ENCODE measurements at regions not wholly inside any gene's neighbourhood (a gene's known extent, or its start where the extent isn't known, plus 50 kb on each side); places are given as distances from the start of the nearest gene placed in this dataset.

DNA sequence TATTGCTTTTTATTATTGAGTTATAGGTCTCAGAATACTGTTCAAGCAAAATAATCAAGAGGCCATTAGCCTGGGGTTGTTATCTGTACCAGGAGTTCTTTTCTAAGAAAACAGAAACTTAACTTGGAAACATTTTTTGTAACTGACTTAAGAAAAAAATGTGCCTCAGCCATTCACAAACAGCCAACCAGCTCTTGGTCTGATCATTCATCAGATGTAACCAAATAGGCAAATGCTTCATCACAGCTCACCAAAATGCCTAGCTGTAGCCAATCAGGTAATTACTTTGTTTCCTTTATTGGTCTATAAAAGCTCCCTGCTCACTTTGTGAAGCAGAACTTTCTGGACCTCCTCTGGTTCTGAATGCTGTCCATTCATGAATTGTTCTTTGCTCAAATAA is 387.7 kb downstream of the FAT4 start (continued):
- TF ChIP-seq ZNF552 (CRISPR knock-in tag; IDR thresholded peaks at IDR 0.05; ENCODE audit: borderline replicate concordance) (no peak), CHD4 (IDR thresholded peaks at IDR 0.05; ENCODE audit: borderline replicate concordance, low read length) (no peak), HOXA5 (CRISPR knock-in tag; IDR thresholded peaks at IDR 0.05) (no peak), BRCA1 (CRISPR knock-in tag; IDR thresholded peaks at IDR 0.05) (no peak), PCBP2 (optimal IDR thresholded peaks at IDR 0.05; ENCODE audit: low read depth, low read length, poor library complexity, severe bottlenecking) (no peak), HNF4A (CRISPR knock-in tag; IDR thresholded peaks at IDR 0.05) (no peak)

DNA sequence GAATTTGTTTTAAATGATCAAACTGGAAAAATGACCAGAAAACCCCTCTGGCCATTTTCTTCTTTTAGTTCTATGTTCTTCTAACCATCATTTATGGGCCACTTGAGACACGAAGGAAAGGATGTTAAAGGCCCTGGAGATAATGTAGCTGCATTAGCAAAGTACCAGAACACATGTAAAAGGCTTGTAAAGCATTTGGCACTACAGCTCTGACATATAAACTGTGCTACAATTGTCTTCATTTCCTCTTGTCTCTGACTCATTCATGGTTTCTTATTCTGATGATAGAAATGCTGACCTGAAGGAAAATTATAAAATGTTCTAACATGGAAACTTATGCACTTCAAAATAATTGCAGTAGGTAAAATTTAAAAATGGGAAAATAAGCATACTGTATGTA is 388.7 kb downstream of the FAT4 start:
- TF ChIP-seq FOSL1 (CRISPR knock-in tag; IDR thresholded peaks at IDR 0.05; ENCODE audit: borderline replicate concordance), result no peak
- TF ChIP-seq HMG20B (CRISPR knock-in tag; conservative IDR thresholded peaks at IDR 0.05), result no peak
- no peak for TF ChIP-seq TBX2 (CRISPR knock-in tag; IDR thresholded peaks at IDR 0.05; ENCODE audit: borderline replicate concordance)
- TF ChIP-seq, protein P1, sequence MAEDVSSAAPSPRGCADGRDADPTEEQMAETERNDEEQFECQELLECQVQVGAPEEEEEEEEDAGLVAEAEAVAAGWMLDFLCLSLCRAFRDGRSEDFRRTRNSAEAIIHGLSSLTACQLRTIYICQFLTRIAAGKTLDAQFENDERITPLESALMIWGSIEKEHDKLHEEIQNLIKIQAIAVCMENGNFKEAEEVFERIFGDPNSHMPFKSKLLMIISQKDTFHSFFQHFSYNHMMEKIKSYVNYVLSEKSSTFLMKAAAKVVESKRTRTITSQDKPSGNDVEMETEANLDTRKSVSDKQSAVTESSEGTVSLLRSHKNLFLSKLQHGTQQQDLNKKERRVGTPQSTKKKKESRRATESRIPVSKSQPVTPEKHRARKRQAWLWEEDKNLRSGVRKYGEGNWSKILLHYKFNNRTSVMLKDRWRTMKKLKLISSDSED (CRISPR knock-in tag; IDR thresholded peaks at IDR 0.05), result no peak
- TF ChIP-seq NR2F6 (IDR thresholded peaks at IDR 0.05), result no peak
- no peak for TF ChIP-seq NR2F6 (CRISPR knock-in tag; IDR thresholded peaks at IDR 0.05)
- TF ChIP-seq, protein P2, sequence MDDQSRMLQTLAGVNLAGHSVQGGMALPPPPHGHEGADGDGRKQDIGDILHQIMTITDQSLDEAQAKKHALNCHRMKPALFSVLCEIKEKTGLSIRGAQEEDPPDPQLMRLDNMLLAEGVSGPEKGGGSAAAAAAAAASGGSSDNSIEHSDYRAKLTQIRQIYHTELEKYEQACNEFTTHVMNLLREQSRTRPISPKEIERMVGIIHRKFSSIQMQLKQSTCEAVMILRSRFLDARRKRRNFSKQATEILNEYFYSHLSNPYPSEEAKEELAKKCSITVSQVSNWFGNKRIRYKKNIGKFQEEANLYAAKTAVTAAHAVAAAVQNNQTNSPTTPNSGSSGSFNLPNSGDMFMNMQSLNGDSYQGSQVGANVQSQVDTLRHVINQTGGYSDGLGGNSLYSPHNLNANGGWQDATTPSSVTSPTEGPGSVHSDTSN (CRISPR knock-in tag; IDR thresholded peaks at IDR 0.05; ENCODE audit: borderline replicate concordance), result no peak
- TF ChIP-seq, protein P3, sequence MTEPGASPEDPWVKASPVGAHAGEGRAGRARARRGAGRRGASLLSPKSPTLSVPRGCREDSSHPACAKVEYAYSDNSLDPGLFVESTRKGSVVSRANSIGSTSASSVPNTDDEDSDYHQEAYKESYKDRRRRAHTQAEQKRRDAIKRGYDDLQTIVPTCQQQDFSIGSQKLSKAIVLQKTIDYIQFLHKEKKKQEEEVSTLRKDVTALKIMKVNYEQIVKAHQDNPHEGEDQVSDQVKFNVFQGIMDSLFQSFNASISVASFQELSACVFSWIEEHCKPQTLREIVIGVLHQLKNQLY (CRISPR knock-in tag; IDR thresholded peaks at IDR 0.05), result no peak
- TF ChIP-seq, protein P4, sequence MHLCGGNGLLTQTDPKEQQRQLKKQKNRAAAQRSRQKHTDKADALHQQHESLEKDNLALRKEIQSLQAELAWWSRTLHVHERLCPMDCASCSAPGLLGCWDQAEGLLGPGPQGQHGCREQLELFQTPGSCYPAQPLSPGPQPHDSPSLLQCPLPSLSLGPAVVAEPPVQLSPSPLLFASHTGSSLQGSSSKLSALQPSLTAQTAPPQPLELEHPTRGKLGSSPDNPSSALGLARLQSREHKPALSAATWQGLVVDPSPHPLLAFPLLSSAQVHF (CRISPR knock-in tag; IDR thresholded peaks at IDR 0.05), result no peak
- no peak for TF ChIP-seq KDM1A (CRISPR knock-in tag; IDR thresholded peaks at IDR 0.05)
- TF ChIP-seq GFI1 (CRISPR knock-in tag; IDR thresholded peaks at IDR 0.05; ENCODE audit: borderline replicate concordance), result no peak
- TF ChIP-seq ZNF749 (CRISPR knock-in tag; IDR thresholded peaks at IDR 0.05; ENCODE audit: borderline replicate concordance), result no peak
- TF ChIP-seq, protein P5, sequence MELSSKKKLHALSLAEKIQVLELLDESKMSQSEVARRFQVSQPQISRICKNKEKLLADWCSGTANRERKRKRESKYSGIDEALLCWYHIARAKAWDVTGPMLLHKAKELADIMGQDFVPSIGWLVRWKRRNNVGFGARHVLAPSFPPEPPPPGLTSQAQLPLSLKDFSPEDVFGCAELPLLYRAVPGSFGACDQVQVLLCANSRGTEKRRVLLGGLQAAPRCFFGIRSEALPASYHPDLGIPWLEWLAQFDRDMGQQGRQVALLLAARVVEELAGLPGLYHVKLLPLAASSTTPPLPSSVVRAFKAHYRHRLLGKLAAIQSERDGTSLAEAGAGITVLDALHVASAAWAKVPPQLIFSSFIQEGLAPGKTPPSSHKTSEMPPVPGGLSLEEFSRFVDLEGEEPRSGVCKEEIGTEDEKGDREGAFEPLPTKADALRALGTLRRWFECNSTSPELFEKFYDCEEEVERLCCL (CRISPR knock-in tag; IDR thresholded peaks at IDR 0.05; ENCODE audit: borderline replicate concordance), result no peak
- no peak for DNase-seq (ENCODE audit: low spot score)
- Histone ChIP-seq H3K27me3 (ENCODE audit: control insufficient read depth in 1 of 2, insufficient read depth in 2 of 2, low read length in 2 of 2) (no peaks in the 10 kb centered on the region), H2AFZ (ENCODE audit: low read length) (no peak overlapping the region), H3K36me3 (replicated peaks in 1 of 2; ENCODE audit: control insufficient read depth in 1 of 2, insufficient read depth in 2 of 2, low read length in 2 of 2) (no peaks in the 10 kb centered on the region), H3K4me1 (ENCODE audit: insufficient read depth, low read length) (no peaks in the 10 kb centered on the region), H3K9me3 (ENCODE audit: low read length) (no peaks in the 10 kb centered on the region), H3K9ac (ENCODE audit: insufficient read depth, low read depth, low read length) (no peak overlapping the region), H3K27ac (ENCODE audit: extremely low read length, insufficient read depth, low read length) (no peak overlapping the region), H4K20me1 (ENCODE audit: insufficient read depth, low read length) (no peaks in the 10 kb centered on the region), H3K4me2 (ENCODE audit: low read depth, low read length) (no peak overlapping the region), H3K4me3 (replicated peaks in 1 of 3; ENCODE audit: insufficient read depth in 1 of 3, low read depth in 2 of 3, low read length in 3 of 3) (no peak overlapping the region), H3K79me2 (ENCODE audit: insufficient read depth, low read length) (no peaks in the 10 kb centered on the region)
- ChIA-PET POLR2A (no interaction called here), CTCF (ENCODE audit: low intra/inter-chr PET ratio, low total read pairs) (no interaction called here)
- in situ Hi-C loops (cut with HindIII; ENCODE audit: extremely low pct_ligation_motif_present, low pct_unique_long_range_greater_than_20kb), result no loop called here
- no peak for FAIRE-seq
- no peak for ATAC-seq
- WGBS (ENCODE audit: low lambda C conversion rate), result 5% methylated on average over 1 of the region's 1 CpG
- intact Hi-C loops (cut with micrococcal nuclease; ENCODE audit: unreplicated experiment), result no loop called here
- BruUV-seq (replicated peaks), result no TSS peak
